Pancreas (tissue), 10 donors: ENCODE measurements at regions not wholly inside any gene's neighbourhood (a gene's known extent, or its start where the extent isn't known, plus 50 kb on each side); places are given as distances from the start of the nearest gene placed in this dataset.

Experiments
- ATAC-seq, 4 donors: fragments of 200-7000 bp; cut with Tn5 transposase; one replicate each; pipeline versions ENCODE4 v1.8.0 to v1.9.1; 2020; ENCODE audit warnings: mild to moderate bottlenecking in 4 of 4, moderate library complexity in 4 of 4
- DNase-seq, 6 donors: peaks; one replicate each; pipeline ENCODE4 v3.0.0-alpha.2; 2020
- FAIRE-seq: peaks from 2 replicates; lab custom pipeline; 2012; peaks lifted over from hg19 to GRCh38; lab: Jason Lieb, UNC
- H3K27ac ChIP-seq, 4 donors: fragments of 200-600 bp; sonication (generic); 1 replicate in 3 of 4; 2 replicates in 1 of 4; pipeline versions ENCODE4 v1.5.0 to v1.8.0; 2020
- H3K27me3 ChIP-seq, 4 donors: fragments of 200-600 bp; one replicate each; pipeline ENCODE4 v1.8.0; 2021
- H3K36me3 ChIP-seq, 3 donors: fragments of 200-600 bp; sonication (generic) in 1 of 3; one replicate each; pipeline versions ENCODE4 v1.5.0 to v1.8.0; 2020 to 2021
- H3K4me1 ChIP-seq, 3 donors: fragments of 200-600 bp; one replicate each; pipeline ENCODE4 v1.8.0; 2021
- H3K4me3 ChIP-seq, 4 donors: fragments of 200-600 bp; sonication (generic) in 2 of 4; one replicate each; pipeline versions ENCODE4 v1.5.0 to v1.8.0; 2020 to 2021
- H3K9me3 ChIP-seq, 4 donors: fragments of 200-600 bp; one replicate each; pipeline ENCODE4 v1.8.0; 2021
- CTCF ChIP-seq, 4 donors: fragments of 200-600 bp; sonication (generic) in 3 of 4; IDR thresholded peaks; one replicate each; pipeline versions ENCODE4 v1.5.0 to v1.8.0; 2021; ENCODE audit warnings: antibody characterized with exemption in 4 of 4
- WGBS, 2 donors: extraction: QIAGEN DNeasy Blood & Tissue Kit; methylation state at CpG; one replicate each; pipeline ENCODE4 v1.1.7; 2013; 5-methylcytosine and 5-hydroxymethylcytosine counted together
- intact Hi-C, 3 donors: fragments of 100-400 bp; cut with DNase I; formaldehyde crosslinking; loops; one replicate each; pipeline versions ENCODE4 v1.11.1 to v1.14.2; 2022
- donor health status: healthy with polysubstance abuse.
- donor health status: DM: no; HTN: no; CAD: no; lungs with moderate emphysema.
- donor health status: DM: no; HTN: no; CAD: no.
- donor health status: control.
- donor health status: control.
- donor health status: Bipolar disorder and iron deficiency.
- donor health status: DM: yes; HTN: yes; CAD: no.
- donor health status: DM: no; HTN: no; CAD: no.
- donor health status: DM: no; HTN: no; CAD: no.
- donor health status: DM: yes; HTN: yes; CAD: no.

DNA sequence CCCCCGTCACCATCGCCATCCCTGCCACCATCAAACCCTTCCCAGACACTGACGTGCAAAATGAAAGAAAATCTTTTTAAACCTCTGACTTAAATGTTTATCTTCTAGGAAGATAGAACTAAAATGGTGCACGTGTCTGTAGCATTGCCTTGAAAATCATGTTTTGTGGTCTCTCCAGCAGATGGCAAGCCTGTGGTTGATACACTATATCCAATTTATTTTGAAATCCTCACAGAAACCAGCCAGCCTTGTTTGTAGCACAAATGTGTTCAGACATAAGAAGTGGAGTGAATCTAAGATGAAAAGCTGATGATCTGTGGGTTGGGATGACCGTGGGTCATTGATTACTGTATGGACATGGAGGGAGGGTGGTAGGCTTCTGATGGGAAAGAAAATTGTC lies 436.2 kb upstream of the SMIM21 start:
- Histone ChIP-seq H3K9me3 (no peaks in the 10 kb centered on the region), H3K27me3 (no peaks in the 10 kb centered on the region), H3K4me1 (no peaks in the 10 kb centered on the region), H3K36me3 (no peaks in the 10 kb centered on the region), H3K4me3 (no peak overlapping the region), H3K27ac (no peak overlapping the region)
- intact Hi-C loops, result no loop called here
- TF ChIP-seq CTCF (IDR thresholded peaks at IDR 0.05), result no peak
- no peak for DNase-seq
- ATAC-seq, result no peak
- FAIRE-seq, result no peak
- 61 to 69% methylated on average over 5 of the region's 5 CpGs for WGBS, 2 donors

GRCh38 chr18:75862458-75862857 lies 435.0 kb upstream of the SMIM21 start:
- Histone ChIP-seq H3K4me3 (no peak overlapping the region), H3K9me3 (no peaks in the 10 kb centered on the region), H3K4me1 (no peaks in the 10 kb centered on the region), H3K27me3 (no peaks in the 10 kb centered on the region), H3K36me3 (no peaks in the 10 kb centered on the region), H3K27ac (no peak overlapping the region)
- intact Hi-C loops, result no loop called here
- WGBS, 2 donors, result 74 to 82% methylated on average over 5 of the region's 5 CpGs
- no peak for ATAC-seq
- DNase-seq, result no peak
- no peak for TF ChIP-seq CTCF (IDR thresholded peaks at IDR 0.05)
- no peak for FAIRE-seq

- H3K9me3 ChIP-seq, result no peaks in the 10 kb centered on the region
- H3K4me3 ChIP-seq, result no peak overlapping the region
- no peak for ATAC-seq
- no peaks in the 10 kb centered on the region for H3K4me1 ChIP-seq
- FAIRE-seq, result no peak
- no peak for DNase-seq
- no peaks in the 10 kb centered on the region for H3K27me3 ChIP-seq
- no peak for TF ChIP-seq CTCF (IDR thresholded peaks at IDR 0.05)
- 63 to 70% methylated on average over 7 of the region's 7 CpGs for WGBS, 2 donors
- no peak overlapping the region for H3K27ac ChIP-seq
- intact Hi-C loops, result no loop called here
- no peaks in the 10 kb centered on the region for H3K36me3 ChIP-seq
Measured at GRCh38 chr18:75860166-75860565, 432.7 kb upstream of the SMIM21 start.

DNA sequence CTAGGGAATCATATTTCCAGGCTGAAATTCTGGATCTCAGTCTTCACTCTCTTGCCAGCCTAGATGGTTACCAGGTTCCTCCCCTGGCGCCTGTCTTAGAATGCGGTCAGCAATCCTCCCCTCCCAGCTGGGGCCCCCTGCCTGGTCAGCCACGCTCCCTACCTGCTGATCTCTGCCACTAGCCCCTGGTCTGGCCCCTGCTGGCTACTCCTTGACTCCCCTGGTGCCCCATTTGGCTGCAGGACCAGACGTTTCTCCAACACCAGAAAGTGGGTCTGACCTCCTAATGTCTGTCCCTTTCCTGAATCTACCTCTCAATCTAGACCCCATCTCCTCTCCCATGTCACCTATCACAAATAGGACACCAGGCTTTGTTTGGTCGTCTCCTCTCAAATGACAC lies 432.0 kb upstream of the SMIM21 start:
- ATAC-seq (no peak), DNase-seq (no peak), FAIRE-seq (no peak)
- no peak for TF ChIP-seq CTCF (IDR thresholded peaks at IDR 0.05)
- intact Hi-C loops, result no loop called here
- no peak overlapping the region for H3K27ac ChIP-seq
- no peaks in the 10 kb centered on the region for H3K9me3 ChIP-seq
- H3K27me3 ChIP-seq, result no peaks in the 10 kb centered on the region
- 53 to 68% methylated on average over 5 of the region's 5 CpGs for WGBS, 2 donors
- no peaks in the 10 kb centered on the region for H3K4me1 ChIP-seq
- no peak overlapping the region for H3K4me3 ChIP-seq
- H3K36me3 ChIP-seq, result no peaks in the 10 kb centered on the region

DNA sequence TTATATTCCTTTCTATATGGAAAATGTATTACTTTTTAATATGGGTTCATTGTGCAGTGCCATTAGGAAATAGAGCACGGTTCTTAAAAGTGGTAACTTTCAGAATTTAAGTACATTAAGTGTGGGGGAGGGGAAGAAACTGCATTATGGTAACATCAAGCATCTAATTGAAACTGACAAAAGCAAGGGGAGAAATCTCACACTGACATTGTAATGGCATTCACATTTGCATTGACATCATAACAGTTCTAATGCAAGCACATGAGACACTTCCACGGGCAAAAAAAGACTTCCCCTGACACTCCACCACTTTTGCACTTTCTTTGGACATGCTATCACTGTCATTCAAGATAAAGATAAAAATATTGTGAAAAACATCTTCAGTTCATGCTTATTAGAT lies 431.3 kb upstream of the SMIM21 start:
- ATAC-seq (no peak), DNase-seq (no peak), FAIRE-seq (no peak)
- TF ChIP-seq CTCF (IDR thresholded peaks at IDR 0.05), result no peak
- Histone ChIP-seq H3K27me3 (no peaks in the 10 kb centered on the region), H3K4me1 (no peaks in the 10 kb centered on the region), H3K4me3 (no peak overlapping the region), H3K27ac (no peak overlapping the region), H3K36me3 (no peaks in the 10 kb centered on the region), H3K9me3 (no peaks in the 10 kb centered on the region)
- WGBS, 2 donors, result 59 to 64% methylated on average over 2 of the region's 2 CpGs
- intact Hi-C loops, result no loop called here
